Activated CD8-positive, alpha-beta memory T cell treated with anti-CD3 and anti-CD28 coated beads for 48 hours (primary cell): ENCODE measurements at regions not wholly inside any gene's neighbourhood (a gene's known extent, or its start where the extent isn't known, plus 50 kb on each side); places are given as distances from the start of the nearest gene placed in this dataset.

Experiments
- DNase-seq, 3 experiments: peaks; one replicate each; pipeline ENCODE4 v3.0.0-alpha.2; 2020; ENCODE audit warnings: low read depth in 2 of 3, low spot score in 2 of 3

- no peak for DNase-seq
Measured at GRCh38 chr17:65368341-65368740, 193.1 kb downstream of the AXIN2 start.

GRCh38 chr17:65366102-65366844 is 195.2 kb downstream of the AXIN2 start:
- DNase-seq, result peak in 2 of 3 experiments; percentile 18 to 23

- DNase-seq, result no peak
Measured at GRCh38 chr17:65365169-65365568, 196.3 kb downstream of the AXIN2 start.

- no peak for DNase-seq
Measured at GRCh38 chr17:65364438-65364837, 197.0 kb downstream of the AXIN2 start.

- DNase-seq, result no peak
Measured at GRCh38 chr17:65362826-65363225, 198.6 kb downstream of the AXIN2 start.

- no peak for DNase-seq
Measured at GRCh38 chr17:65360961-65361552, 200.4 kb downstream of the AXIN2 start.

GRCh38 chr17:65359016-65359415 is 202.4 kb downstream of the AXIN2 start:
- peak in 1 of 3 experiments; percentile 17 for DNase-seq

GRCh38 chr17:65356536-65356935 is 204.9 kb downstream of the AXIN2 start:
- no peak for DNase-seq

- no peak for DNase-seq
Measured at GRCh38 chr17:65355246-65355645, 206.2 kb downstream of the AXIN2 start.

- no peak for DNase-seq
Measured at GRCh38 chr17:65349916-65350315, 211.5 kb downstream of the AXIN2 start.

GRCh38 chr17:65346166-65346565 is 209.0 kb downstream of the RGS9 start:
- DNase-seq, result no peak

- DNase-seq, result no peak
Measured at GRCh38 chr17:65345261-65346005, 208.3 kb downstream of the RGS9 start.

- no peak for DNase-seq
Measured at GRCh38 chr17:65340401-65340800, 203.2 kb downstream of the RGS9 start.

- DNase-seq, result no peak
Measured at GRCh38 chr17:65334406-65334805, 197.2 kb downstream of the RGS9 start.

- DNase-seq, result no peak
Measured at GRCh38 chr17:65332779-65333178, 195.6 kb downstream of the RGS9 start.

- DNase-seq, result no peak
Measured at GRCh38 chr17:65332375-65332774, 195.2 kb downstream of the RGS9 start.

- DNase-seq, result no peak
Measured at GRCh38 chr17:65328567-65328966, 191.4 kb downstream of the RGS9 start.

- no peak for DNase-seq
Measured at GRCh38 chr17:65324611-65325342, 187.6 kb downstream of the RGS9 start.

- DNase-seq, result no peak
Measured at GRCh38 chr17:65323049-65323448, 185.9 kb downstream of the RGS9 start.

- DNase-seq, result no peak
Measured at GRCh38 chr17:65320820-65321219, 183.7 kb downstream of the RGS9 start.

- peak in 1 of 3 experiments; percentile 12 for DNase-seq
Measured at GRCh38 chr17:65314212-65314611, 177.0 kb downstream of the RGS9 start.
